GM12878 (cell line): ENCODE measurements at regions not wholly inside any gene's neighbourhood (a gene's known extent, or its start where the extent isn't known, plus 50 kb on each side); places are given as distances from the start of the nearest gene placed in this dataset.

Experiments used
- ATAC-seq: fragments of 200-7000 bp; cut with Tn5 transposase; 3 replicates; pipeline ENCODE4 v1.9.1; 2020; ENCODE audit warnings: mild to moderate bottlenecking, moderate library complexity
- BruUV-seq: library from RNA; stranded (reverse); fragments of 400-500 nt; replicated peaks from 2 replicates; lab custom pipeline; 2021; lab: Mats Ljungman, UMichigan
- CTCF ChIA-PET: fragments of 300-600 bp; sonication (Branson Sonifier 250); formaldehyde crosslinking; extraction: SDS; loops from one replicate; lab custom pipeline; 2021; ENCODE audit warnings: inconsistent platforms; lab: Yijun Ruan, JAX
- POLR2A ChIA-PET: fragments of 350-600 bp; formaldehyde crosslinking; extraction: SDS; loops from one replicate; lab custom pipeline; 2021; ENCODE audit warnings: inconsistent platforms; lab: Charles Lee
- RAD21 ChIA-PET: fragments of 300-600 bp; sonication (Branson Sonifier 250); formaldehyde crosslinking; loops from one replicate; lab custom pipeline; 2023; ENCODE audit warnings: antibody characterized with exemption; ENCODE audit not compliant: unreplicated experiment; lab: Charles Lee
- SMC1A ChIA-PET: fragments of 300-600 bp; sonication (Branson Sonifier 250); formaldehyde crosslinking; loops from one replicate; lab custom pipeline; 2023; ENCODE audit not compliant: unreplicated experiment, uncharacterized antibody; lab: Charles Lee
- DNase-seq: peaks from one replicate; pipeline ENCODE4 v3.0.0-alpha.2; 2011; ENCODE audit warnings: low read depth, low spot score
- FAIRE-seq: peaks from 3 replicates; lab custom pipeline; 2011; peaks lifted over from hg19 to GRCh38; lab: Jason Lieb, UNC
- H2AFZ ChIP-seq: 2 replicates; pipeline ENCODE4 v1.6.0; 2011; ENCODE audit warnings: low read depth, low read length, control low read depth; ENCODE audit not compliant: control insufficient read depth
- H3K27ac ChIP-seq: 2 replicates; pipeline ENCODE4 v1.5.1; 2011; ENCODE audit warnings: control low read depth; ENCODE audit not compliant: control insufficient read depth, insufficient read depth
- H3K27me3 ChIP-seq, 2 experiments: replicated peaks in 1 of 2; 2 replicates each; pipeline versions ENCODE4 v1.6.0 to v1.6.1; 2011; ENCODE audit warnings: low read length in 1 of 2; ENCODE audit not compliant: control insufficient read depth in 2 of 2, insufficient read depth in 2 of 2
- H3K36me3 ChIP-seq, 2 experiments: 2 replicates each; pipeline ENCODE4 v1.5.1; 2011; ENCODE audit warnings: low read length in 1 of 2; ENCODE audit not compliant: control insufficient read depth in 2 of 2, insufficient read depth in 2 of 2
- H3K4me1 ChIP-seq: 2 replicates; pipeline ENCODE4 v1.6.1; 2011; ENCODE audit warnings: mild to moderate bottlenecking, low read length, moderate library complexity, mixed read lengths; ENCODE audit not compliant: control insufficient read depth, insufficient read depth
- H3K4me2 ChIP-seq: 2 replicates; pipeline ENCODE4 v1.6.0; 2011; ENCODE audit warnings: control low read depth; ENCODE audit not compliant: control insufficient read depth, insufficient read depth
- H3K4me3 ChIP-seq: fragments of 200-600 bp; sonication (generic); 2 replicates; pipeline ENCODE4 v1.5.1; 2016
- H3K79me2 ChIP-seq: 2 replicates; pipeline ENCODE4 v1.6.0; 2011; ENCODE audit warnings: low read length; ENCODE audit not compliant: control insufficient read depth, insufficient read depth
- H3K9ac ChIP-seq: 2 replicates; pipeline ENCODE4 v1.8.0; 2011; ENCODE audit warnings: low read length, control low read depth, mixed read lengths; ENCODE audit not compliant: control insufficient read depth, insufficient read depth
- H3K9me3 ChIP-seq: replicated peaks from 3 replicates; pipeline ENCODE4 v1.5.1; 2011; ENCODE audit warnings: mild to moderate bottlenecking, low read length; ENCODE audit not compliant: control insufficient read depth, insufficient read depth
- H4K20me1 ChIP-seq: 2 replicates; pipeline ENCODE4 v1.6.0; 2011; ENCODE audit not compliant: control insufficient read depth, insufficient read depth
- E2F8 ChIP-seq: fragments of 450-650 bp; IDR thresholded peaks from 2 replicates; pipeline ENCODE4 v1.6.1; 2018; ENCODE audit warnings: mild to moderate bottlenecking, low read depth, moderate library complexity; ENCODE audit not compliant: partially characterized antibody
- MTA2 ChIP-seq: fragments of 450-650 bp; IDR thresholded peaks from 2 replicates; pipeline ENCODE4 v1.6.1; 2016; ENCODE audit warnings: low read depth, mild to moderate bottlenecking, moderate library complexity
- PML ChIP-seq: IDR thresholded peaks from 2 replicates; pipeline ENCODE4 v1.6.1; 2012; ENCODE audit warnings: low read length, inconsistent platforms
- POLR2AphosphoS2 ChIP-seq: IDR thresholded peaks from 2 replicates; pipeline ENCODE4 v1.6.1; 2011; ENCODE audit warnings: low read depth, mild to moderate bottlenecking, low read length, improper control_type of control experiment, moderate library complexity
- RAD21 ChIP-seq: IDR thresholded peaks from 2 replicates; pipeline ENCODE4 v1.6.1; 2011; ENCODE audit warnings: mild to moderate bottlenecking, low read depth, low read length, moderate library complexity; ENCODE audit not compliant: insufficient read depth
- RFX5 ChIP-seq: IDR thresholded peaks from 2 replicates; pipeline ENCODE4 v1.6.1; 2011; ENCODE audit warnings: low read depth, low read length, improper control_type of control experiment
- WGBS: methylation state at CpG from one replicate; pipeline ENCODE4 v1.1.6; 2016; ENCODE audit warnings: low lambda C conversion rate; ENCODE audit not compliant: insufficient replicate concordance, insufficient coverage; ENCODE audit errors: missing lambda C conversion rate; 5-methylcytosine and 5-hydroxymethylcytosine counted together
- in situ Hi-C: fragments of 300-500 bp; cut with MboI; formaldehyde crosslinking; loops from 9 replicates; pipeline ENCODE4 v1.14.3; 2018; ENCODE audit warnings: mixed read lengths
- intact Hi-C: fragments of 100-400 bp; cut with micrococcal nuclease; formaldehyde crosslinking; loops from one replicate; pipeline ENCODE4 v1.14.2; 2022; ENCODE audit not compliant: unreplicated experiment

GRCh38 chr2:185979546-185980071 is 241.0 kb downstream of the FSIP2 start:
- no peaks in the 10 kb centered on the region for H3K4me1 ChIP-seq
- no peaks in the 10 kb centered on the region for H3K9me3 ChIP-seq
- no peaks in the 10 kb centered on the region for H3K27me3 ChIP-seq
- RAD21 ChIA-PET = interaction anchor here (1.0 kb wide), 1 partner anchor 479 kb away, joined by 3 read pairs; no protein-coding TSS in a partner anchor
- no peaks in the 10 kb centered on the region for H3K36me3 ChIP-seq
- H3K9ac ChIP-seq = no peak overlapping the region
- H3K79me2 ChIP-seq = no peaks in the 10 kb centered on the region
- in situ Hi-C loops = no loop called here
- intact Hi-C loops = loop anchor here (10.0 kb wide), 1 partner anchor 485 kb away; no protein-coding TSS in a partner anchor
- BruUV-seq = no TSS peak
- H3K4me2 ChIP-seq = no peak overlapping the region
- SMC1A ChIA-PET = interaction anchor here (0.6 to 1.6 kb wide), 3 partner anchors 14 to 757 kb away, joined by 3 to 4 read pairs (median 4); no protein-coding TSS in a partner anchor
- peak; percentile 81 for ATAC-seq
- CTCF ChIA-PET = interaction anchor here (0.6 to 1.5 kb wide), 5 partner anchors 278 to 662 kb away, joined by 3 to 5 read pairs (median 3); no protein-coding TSS in a partner anchor
- 45% methylated on average over 2 of the region's 2 CpGs for WGBS
- no peak for TF ChIP-seq POLR2AphosphoS2
- TF ChIP-seq E2F8 = no peak
- TF ChIP-seq PML = no peak
- peak; percentile 42; the same call in 1 of the 2 replicates for TF ChIP-seq MTA2
- TF ChIP-seq RFX5 = no peak
- TF ChIP-seq RAD21 = peak; percentile 20; the same call in 1 of the 2 replicates
- TF ChIP-seq, all 136 proteins: peak for 2
- H2AFZ ChIP-seq = no peak overlapping the region
- POLR2A ChIA-PET = no interaction called here
- no peak for FAIRE-seq
- no peak overlapping the region for H3K27ac ChIP-seq
- no peaks in the 10 kb centered on the region for H4K20me1 ChIP-seq
- no peak for DNase-seq
- no peak overlapping the region for H3K4me3 ChIP-seq
